Keratinocyte (primary cell): ENCODE measurements at regions not wholly inside any gene's neighbourhood (a gene's known extent, or its start where the extent isn't known, plus 50 kb on each side); places are given as distances from the start of the nearest gene placed in this dataset.
A peak's percentile ranks its signal among the peaks of the same experiment; 100 is the strongest.

Source experiments
- DNase-seq: peaks from one replicate; pipeline ENCODE4 v3.0.0-alpha.2; 2011; ENCODE audit warnings: low read depth, missing footprints, low spot score
- FAIRE-seq: peaks from 2 replicates; lab custom pipeline; 2011; peaks lifted over from hg19 to GRCh38; lab: Jason Lieb, UNC
- H2AFZ ChIP-seq: 2 replicates; pipeline ENCODE4 v1.6.0; 2012; ENCODE audit warnings: low read length, control low read depth, inconsistent platforms; ENCODE audit not compliant: control insufficient read depth
- H3K27ac ChIP-seq: 2 replicates; pipeline ENCODE4 v1.5.1; 2011; ENCODE audit warnings: low read length; ENCODE audit not compliant: control insufficient read depth, insufficient read depth
- H3K27me3 ChIP-seq: 3 replicates; pipeline ENCODE4 v1.6.0; 2011; ENCODE audit warnings: low read length; ENCODE audit not compliant: control insufficient read depth, insufficient read depth; ENCODE audit errors: extremely low read depth
- H3K36me3 ChIP-seq, 2 experiments: 2 replicates in 1 of 2; 3 replicates in 1 of 2; pipeline ENCODE4 v1.5.1; 2011; ENCODE audit warnings: low read length in 2 of 2, mild to moderate bottlenecking in 1 of 2; ENCODE audit not compliant: control insufficient read depth in 2 of 2, insufficient read depth in 2 of 2; ENCODE audit errors: extremely low read depth in 1 of 2
- H3K4me1 ChIP-seq: 3 replicates; pipeline ENCODE4 v1.5.1; 2011; ENCODE audit warnings: low read length; ENCODE audit not compliant: control insufficient read depth, insufficient read depth; ENCODE audit errors: extremely low read depth
- H3K4me2 ChIP-seq: 3 replicates; pipeline ENCODE4 v1.6.0; 2011; ENCODE audit warnings: low read depth, low read length; ENCODE audit not compliant: control insufficient read depth, insufficient read depth; ENCODE audit errors: extremely low read depth
- H3K4me3 ChIP-seq, 3 experiments: fragments of 200-600 bp in 1 of 3; sonication (generic) in 1 of 3; 2 replicates in 2 of 3; 3 replicates in 1 of 3; pipeline ENCODE4 v1.5.1; 2011 to 2016; ENCODE audit warnings: low read length in 3 of 3, mild to moderate bottlenecking in 3 of 3, control low read depth in 2 of 3, inconsistent platforms in 1 of 3, low read depth in 1 of 3, mixed read lengths in 1 of 3, mixed run types in 1 of 3, moderate library complexity in 1 of 3; ENCODE audit not compliant: control insufficient read depth in 2 of 3, insufficient read depth in 2 of 3; ENCODE audit errors: extremely low read depth in 1 of 3
- H3K79me2 ChIP-seq: 2 replicates; pipeline ENCODE4 v1.6.0; 2012; ENCODE audit warnings: low read length; ENCODE audit not compliant: control insufficient read depth, insufficient read depth
- H3K9ac ChIP-seq: 3 replicates; pipeline ENCODE4 v1.6.0; 2011; ENCODE audit warnings: low read length; ENCODE audit not compliant: control insufficient read depth, insufficient read depth; ENCODE audit errors: extremely low read depth
- H3K9me1 ChIP-seq: 3 replicates; pipeline ENCODE4 v1.6.0; 2011; ENCODE audit warnings: low read length; ENCODE audit not compliant: control insufficient read depth, insufficient read depth; ENCODE audit errors: extremely low read depth
- H3K9me3 ChIP-seq: 2 replicates; pipeline ENCODE4 v1.5.1; 2012; ENCODE audit warnings: low read depth, low read length; ENCODE audit not compliant: control insufficient read depth
- H4K20me1 ChIP-seq: 3 replicates; pipeline ENCODE4 v1.6.0; 2011; ENCODE audit warnings: low read length; ENCODE audit not compliant: control insufficient read depth, insufficient read depth; ENCODE audit errors: extremely low read depth
- EZH2 ChIP-seq: IDR thresholded peaks from one replicate; pipeline ENCODE4 v1.6.1; 2012; ENCODE audit warnings: inconsistent platforms, mild to moderate bottlenecking, low read length, moderate library complexity
- dilution Hi-C: fragments of 300-500 bp; cut with MboI; formaldehyde crosslinking; loops from one replicate; pipeline ENCODE4 v1.7.0; 2020; ENCODE audit warnings: low sequenced_read_pairs; ENCODE audit not compliant: extremely low pct_ligation_motif_present
- TF ChIP-seq, protein P1 (sequence below), 3 experiments: IDR thresholded peaks in 1 of 3; conservative IDR thresholded peaks in 1 of 3; optimal IDR thresholded peaks in 1 of 3; 2 replicates in 2 of 3; 3 replicates in 1 of 3; pipeline versions ENCODE3 to v1.5.1; 2011; ENCODE audit warnings: low read length in 3 of 3, mild to moderate bottlenecking in 3 of 3, moderate library complexity in 2 of 3, control low read depth in 1 of 3, inconsistent platforms in 1 of 3; ENCODE audit not compliant: insufficient read depth in 2 of 3; ENCODE audit errors: extremely low read depth in 1 of 3

DNA sequence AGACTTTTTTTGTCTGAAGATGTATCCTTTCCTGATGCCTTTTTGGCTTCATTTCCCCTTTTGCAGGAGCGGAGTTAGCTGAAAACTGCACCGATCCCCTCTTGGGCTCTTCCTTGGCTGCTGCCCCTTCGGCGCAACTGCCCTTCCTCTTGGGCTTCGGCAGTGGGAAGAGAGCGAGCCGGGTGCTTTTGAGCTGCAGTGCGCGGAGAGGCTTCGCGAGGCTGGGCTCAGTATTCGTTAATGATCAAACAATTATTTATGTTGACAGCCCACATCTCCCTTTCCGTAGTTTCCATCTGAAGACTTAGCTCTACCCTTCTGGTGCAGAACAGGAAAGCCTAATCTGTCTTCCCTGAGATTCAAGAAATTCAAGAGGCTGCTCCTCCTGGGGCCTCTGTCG, 170.8 kb downstream of the CSNK2A3 start:
- peaks cover 15% of the 10 kb centered on the region for H3K4me1 ChIP-seq
- dilution Hi-C loops: no loop called here
- no peaks in the 10 kb centered on the region for H3K9me1 ChIP-seq
- H3K27me3 ChIP-seq: peaks cover 2% of the 10 kb centered on the region
- H3K4me3 ChIP-seq: no peak overlapping the region
- no peak overlapping the region for H3K27ac ChIP-seq
- H3K9ac ChIP-seq: no peak overlapping the region
- no peaks in the 10 kb centered on the region for H3K79me2 ChIP-seq
- H2AFZ ChIP-seq: no peak overlapping the region
- H3K4me2 ChIP-seq: no peak overlapping the region
- no peaks in the 10 kb centered on the region for H3K36me3 ChIP-seq
- H3K9me3 ChIP-seq: no peaks in the 10 kb centered on the region
- H4K20me1 ChIP-seq: no peaks in the 10 kb centered on the region
- TF ChIP-seq, protein P1, sequence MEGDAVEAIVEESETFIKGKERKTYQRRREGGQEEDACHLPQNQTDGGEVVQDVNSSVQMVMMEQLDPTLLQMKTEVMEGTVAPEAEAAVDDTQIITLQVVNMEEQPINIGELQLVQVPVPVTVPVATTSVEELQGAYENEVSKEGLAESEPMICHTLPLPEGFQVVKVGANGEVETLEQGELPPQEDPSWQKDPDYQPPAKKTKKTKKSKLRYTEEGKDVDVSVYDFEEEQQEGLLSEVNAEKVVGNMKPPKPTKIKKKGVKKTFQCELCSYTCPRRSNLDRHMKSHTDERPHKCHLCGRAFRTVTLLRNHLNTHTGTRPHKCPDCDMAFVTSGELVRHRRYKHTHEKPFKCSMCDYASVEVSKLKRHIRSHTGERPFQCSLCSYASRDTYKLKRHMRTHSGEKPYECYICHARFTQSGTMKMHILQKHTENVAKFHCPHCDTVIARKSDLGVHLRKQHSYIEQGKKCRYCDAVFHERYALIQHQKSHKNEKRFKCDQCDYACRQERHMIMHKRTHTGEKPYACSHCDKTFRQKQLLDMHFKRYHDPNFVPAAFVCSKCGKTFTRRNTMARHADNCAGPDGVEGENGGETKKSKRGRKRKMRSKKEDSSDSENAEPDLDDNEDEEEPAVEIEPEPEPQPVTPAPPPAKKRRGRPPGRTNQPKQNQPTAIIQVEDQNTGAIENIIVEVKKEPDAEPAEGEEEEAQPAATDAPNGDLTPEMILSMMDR (optimal IDR thresholded peaks at IDR 0.05 in 1 of 3, IDR thresholded peaks at IDR 0.05 in 1 of 3, conservative IDR thresholded peaks at IDR 0.05 in 1 of 3; ENCODE audit: extremely low read depth in 1 of 3, insufficient read depth in 2 of 3, low read length in 3 of 3): no peak
- no peak for TF ChIP-seq EZH2
- no peak for DNase-seq
- FAIRE-seq: no peak

DNA sequence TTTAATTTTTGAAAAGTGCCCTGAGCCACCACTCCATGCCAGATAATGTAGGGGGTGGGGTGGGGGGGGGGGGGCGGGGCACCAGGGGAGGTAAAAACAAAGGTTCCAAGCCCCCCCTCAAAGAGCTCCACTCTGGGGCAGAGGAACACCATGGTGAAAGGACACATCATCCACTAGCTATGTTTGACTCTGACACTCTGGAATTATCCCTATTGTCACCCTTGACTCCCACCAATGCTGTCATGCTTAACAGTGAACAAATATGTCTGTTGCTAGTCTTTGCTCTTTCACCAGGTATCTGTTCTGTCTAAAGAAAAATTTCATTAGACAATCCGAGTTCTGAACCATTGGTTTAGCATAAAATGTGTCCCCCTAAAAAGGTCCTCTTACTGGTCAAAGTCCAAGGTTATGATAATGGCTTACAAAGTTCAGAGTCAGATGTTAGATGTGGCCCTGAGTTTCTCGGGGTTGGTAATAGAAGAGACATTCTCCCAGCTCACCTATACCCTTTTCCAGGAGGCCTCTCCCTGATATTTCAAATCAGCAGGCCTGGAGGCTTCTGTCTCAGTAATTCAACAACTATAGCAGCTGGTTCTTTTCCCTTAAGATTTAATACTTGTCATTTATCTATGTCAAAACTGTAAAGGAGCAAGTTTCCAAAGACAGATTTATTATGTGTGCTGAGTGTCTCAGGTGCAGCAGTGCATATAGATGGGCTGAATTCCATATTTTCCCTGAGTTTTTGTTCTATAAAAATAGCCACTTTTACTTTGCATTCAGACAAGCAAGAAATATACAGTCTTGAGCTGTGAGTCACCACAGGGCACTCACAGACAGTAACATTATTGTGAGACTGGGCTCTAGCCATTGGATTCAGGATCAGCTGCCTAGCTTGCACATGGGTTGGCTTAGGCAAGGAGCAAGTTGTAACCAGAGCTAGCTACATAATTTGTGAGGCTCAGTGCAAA, 174.1 kb downstream of the CSNK2A3 start:
- Histone ChIP-seq H3K36me3 (no peaks in the 10 kb centered on the region), H4K20me1 (no peaks in the 10 kb centered on the region), H3K4me3 (no peak overlapping the region), H3K27ac (peak overlapping the region; percentile 52), H3K4me1 (peaks cover 15% of the 10 kb centered on the region), H3K4me2 (peak overlapping the region; percentile 13), H2AFZ (peak overlapping the region; percentile 25), H3K9me1 (no peaks in the 10 kb centered on the region), H3K27me3 (peaks cover 2% of the 10 kb centered on the region), H3K9me3 (no peaks in the 10 kb centered on the region), H3K9ac (no peak overlapping the region), H3K79me2 (no peaks in the 10 kb centered on the region)
- FAIRE-seq (peak; percentile 93), DNase-seq (peak; percentile 41)
- dilution Hi-C loops: no loop called here
- TF ChIP-seq EZH2: no peak
- TF ChIP-seq, protein P1 (optimal IDR thresholded peaks at IDR 0.05 in 1 of 3, IDR thresholded peaks at IDR 0.05 in 1 of 3, conservative IDR thresholded peaks at IDR 0.05 in 1 of 3; ENCODE audit: extremely low read depth in 1 of 3, insufficient read depth in 2 of 3, low read length in 3 of 3): no peak
